Hematopoietic multipotent progenitor cell treated with erythropoietin and hydrocortisone succinate and interleukin-3 and kit ligand, for 6 days (in vitro differentiated cells): ENCODE measurements at regions not wholly inside any gene's neighbourhood (a gene's known extent, or its start where the extent isn't known, plus 50 kb on each side); places are given as distances from the start of the nearest gene placed in this dataset.
A peak's percentile ranks its signal among the peaks of the same experiment; 100 is the strongest.

Experiments used
- DNase-seq: peaks from one replicate; pipeline ENCODE4 v3.0.0-alpha.2; 2015

DNA sequence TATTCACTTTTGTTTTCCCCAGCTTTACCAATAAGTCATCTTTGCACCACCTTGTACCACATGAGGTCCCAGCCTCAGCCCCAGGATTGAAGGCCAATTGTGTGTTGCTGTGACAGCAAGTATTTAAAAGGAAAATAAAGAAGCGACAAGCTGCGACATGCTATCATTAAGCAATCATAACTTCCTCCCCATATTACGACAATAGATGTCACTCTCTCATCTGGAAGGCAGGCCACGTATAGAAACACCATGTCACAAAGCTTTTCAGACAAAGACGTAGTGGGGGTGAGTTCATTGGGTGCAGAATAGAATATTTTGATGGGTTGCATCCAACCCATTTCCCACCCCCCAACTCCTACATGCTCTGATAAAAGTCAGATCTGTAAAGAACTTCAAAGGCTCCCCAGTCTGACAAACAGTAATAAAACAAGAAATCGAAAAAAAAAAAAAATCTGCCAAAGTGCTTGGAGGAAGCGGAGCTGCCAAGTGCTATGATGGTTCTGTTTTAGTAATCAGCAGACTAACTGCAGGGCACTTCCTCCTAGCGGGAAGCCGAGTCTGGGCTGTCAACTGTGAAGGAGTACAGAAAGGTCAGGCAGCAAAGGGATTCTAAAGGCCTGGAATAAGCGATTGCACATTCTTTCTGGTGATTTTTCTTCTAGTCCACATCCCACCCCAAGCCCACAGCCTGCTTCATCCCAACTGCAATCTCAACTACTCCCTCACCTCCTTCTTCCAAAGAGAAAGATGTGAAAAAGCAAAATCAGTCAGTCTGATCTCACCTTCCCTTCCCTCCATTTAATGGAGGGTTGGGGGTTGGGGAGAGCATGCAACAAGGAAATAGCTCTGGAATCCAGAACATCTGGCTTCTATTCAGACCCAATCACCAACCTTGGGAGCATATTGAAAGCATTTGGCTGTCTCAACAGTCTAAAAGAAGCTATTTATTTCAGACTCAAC, 131.4 kb upstream of the UBASH3B start:
- peak; percentile 38 for DNase-seq

DNA sequence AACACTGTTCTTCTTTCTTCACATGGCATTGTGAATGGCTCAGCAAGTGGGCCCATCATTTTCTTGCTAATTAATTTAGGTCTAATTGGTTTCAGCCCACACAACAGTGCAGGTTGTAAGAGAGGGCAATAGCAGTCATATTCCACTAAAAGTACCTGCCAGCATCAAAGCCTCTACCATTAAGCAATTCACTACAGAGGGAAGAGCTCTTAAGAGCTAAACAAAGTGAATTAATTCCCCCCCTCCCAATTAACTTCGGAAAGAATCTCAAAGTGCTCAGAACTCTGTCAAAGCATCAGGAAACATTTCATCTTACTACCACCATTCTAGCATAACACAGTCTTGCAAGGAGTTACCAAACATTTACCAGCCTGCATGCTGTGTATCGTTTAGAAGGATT, 133.9 kb upstream of the UBASH3B start:
- DNase-seq = no peak

DNA sequence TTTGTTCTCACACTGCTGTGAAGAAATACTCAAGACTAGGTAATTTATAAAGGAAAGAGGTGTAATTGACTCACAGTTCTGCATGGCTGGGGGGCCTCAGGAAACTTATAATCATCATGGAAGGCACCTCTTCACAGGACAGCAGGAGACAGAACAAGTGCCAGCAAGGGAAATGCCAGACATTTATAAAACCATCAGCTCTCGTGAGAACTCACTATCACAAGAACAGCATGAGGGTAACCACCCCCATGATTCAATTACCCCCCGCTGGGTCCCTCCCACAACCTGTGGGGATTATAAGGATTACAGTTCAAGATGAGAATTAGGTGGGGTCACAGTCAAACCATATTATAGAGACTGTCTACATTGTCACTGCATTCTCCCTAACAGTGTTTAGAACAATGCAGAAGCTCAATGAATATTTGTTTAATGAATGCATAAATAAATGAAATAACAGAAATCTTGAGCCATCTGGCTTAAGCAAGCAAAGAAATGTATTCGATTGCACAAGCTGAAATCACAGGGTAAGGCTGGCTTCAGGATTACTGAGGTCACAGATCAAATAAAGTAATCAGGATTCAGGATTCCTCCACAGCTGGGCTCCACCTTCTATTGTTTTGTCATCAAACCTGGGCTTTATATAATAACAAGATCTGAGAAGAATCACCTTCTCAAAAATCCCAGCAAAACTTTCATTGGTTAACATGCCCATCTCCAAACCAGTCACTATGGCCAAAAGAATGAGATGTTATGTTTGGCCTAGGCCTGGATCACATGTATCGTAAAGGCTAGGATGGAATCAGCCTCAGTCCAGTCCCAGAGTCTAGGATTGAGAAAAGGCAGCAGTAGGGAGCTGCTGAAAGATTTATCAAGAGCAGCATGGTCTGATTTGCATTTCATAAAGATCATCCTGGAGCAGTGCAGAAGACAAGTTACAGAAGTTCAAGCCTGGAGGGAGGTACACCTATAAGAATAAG, 137.8 kb upstream of the UBASH3B start:
- no peak for DNase-seq

DNA sequence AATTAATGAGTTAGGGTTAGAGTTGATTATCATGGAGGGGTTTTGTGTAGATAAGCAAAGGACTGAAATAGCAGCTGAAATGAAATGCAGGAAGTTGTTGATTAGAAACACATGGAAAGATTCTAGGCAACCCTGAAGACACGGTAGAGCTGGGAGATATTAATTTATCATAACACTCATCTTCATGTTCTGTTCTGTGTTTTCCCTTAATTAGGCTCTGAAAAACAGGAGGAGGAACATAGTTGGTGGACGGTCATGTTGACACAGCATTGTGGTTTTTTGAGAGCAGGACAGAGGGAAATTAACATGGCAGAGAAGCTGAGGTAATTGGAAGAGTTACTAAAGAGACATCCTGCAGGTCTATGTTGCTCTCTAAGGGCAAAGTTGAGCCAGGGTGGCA, 138.8 kb upstream of the UBASH3B start:
- no peak for DNase-seq

DNA sequence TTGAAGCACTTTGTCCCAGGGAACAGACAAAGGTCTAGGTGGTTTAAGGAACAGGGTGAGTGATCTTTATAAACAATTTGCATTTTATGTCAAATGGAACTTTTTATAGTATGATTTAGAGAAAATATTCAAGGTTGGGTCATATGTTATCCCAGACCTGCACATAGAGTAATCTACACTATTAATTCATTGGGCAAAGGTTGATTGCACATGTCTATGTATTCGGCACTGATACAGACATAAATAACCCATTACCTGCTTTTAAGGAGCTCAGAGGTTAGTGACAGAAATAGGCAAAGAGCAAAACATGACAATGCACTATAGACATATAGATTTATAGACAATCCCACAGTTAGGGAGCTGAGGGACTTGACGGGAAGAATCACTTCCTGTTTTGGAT, 141.5 kb upstream of the UBASH3B start:
- DNase-seq = no peak

DNA sequence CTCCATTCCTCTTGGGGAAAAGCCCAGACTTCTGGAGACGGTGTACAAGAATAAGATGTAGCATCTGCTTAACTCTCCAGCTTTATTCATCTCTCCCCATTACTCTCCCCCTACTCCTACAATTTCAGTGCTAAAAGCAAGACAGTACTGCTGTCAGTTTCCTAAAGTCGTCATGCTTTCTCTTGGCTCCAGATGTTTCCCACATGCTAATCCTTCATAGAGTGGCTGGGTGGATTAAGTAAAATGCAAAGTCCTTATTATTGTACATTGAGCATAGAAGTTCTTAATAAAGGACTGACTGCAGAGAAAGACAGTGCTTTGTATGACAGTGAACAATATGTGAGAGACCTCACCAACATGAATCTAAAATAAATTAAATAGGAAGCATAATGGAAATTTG, 142.2 kb upstream of the UBASH3B start:
- DNase-seq = no peak

DNA sequence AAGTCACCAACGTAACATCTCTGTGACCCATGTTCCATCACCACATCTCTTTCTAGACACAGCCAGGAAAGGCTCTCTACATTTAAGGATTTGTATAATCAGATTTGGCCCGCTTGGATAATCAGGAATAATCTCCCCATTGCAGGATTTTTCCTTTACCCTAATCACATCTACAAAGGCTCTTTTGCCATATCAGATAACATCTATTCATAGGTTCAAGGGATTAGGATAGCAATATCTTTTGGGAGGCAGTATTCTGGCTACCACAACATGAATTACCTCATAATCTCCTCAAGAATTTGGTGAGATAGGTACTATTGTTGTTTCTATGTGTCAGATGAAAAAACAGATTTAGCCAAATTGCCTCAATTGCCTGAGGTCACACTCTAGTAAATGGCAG, 142.8 kb upstream of the UBASH3B start:
- no peak for DNase-seq

DNA sequence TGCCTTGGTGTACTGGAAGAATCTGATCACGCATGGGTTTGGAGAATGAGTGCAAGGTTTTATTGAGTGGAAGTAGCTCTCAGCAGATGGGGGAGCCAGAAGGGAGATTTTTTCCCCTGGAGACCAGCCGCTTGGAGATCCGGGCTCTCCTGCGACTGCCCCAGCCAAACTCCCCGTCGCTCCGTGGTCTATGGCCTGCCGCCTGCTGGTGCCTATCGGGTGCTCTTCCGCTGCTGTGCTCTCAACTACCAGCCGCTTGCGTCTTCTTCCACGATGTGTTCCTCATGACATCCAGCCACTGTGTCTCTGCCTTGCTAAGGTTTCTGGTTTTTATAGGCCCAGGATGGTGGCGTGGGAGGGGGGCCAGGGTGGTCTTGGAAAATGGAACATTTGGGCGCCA, 145.6 kb upstream of the UBASH3B start:
- DNase-seq = no peak

DNA sequence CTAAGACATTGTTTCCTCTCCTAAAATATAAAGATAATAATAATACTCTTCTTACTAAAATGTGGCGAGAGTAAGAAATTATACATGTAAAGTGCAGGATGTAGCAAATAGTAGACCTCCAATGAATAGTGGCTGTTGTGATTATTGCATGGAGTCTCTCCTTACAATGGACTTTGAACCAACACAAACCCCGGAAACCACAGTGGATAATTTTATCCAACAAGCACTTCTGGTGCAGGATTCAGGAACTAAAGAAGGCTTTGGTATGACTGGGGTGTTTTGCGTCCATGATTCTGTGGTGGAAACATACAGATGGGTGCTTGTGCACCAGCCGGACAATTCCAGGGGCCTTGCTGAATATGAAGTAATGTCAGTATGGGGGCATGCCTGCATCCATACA, 146.4 kb upstream of the UBASH3B start:
- no peak for DNase-seq

DNA sequence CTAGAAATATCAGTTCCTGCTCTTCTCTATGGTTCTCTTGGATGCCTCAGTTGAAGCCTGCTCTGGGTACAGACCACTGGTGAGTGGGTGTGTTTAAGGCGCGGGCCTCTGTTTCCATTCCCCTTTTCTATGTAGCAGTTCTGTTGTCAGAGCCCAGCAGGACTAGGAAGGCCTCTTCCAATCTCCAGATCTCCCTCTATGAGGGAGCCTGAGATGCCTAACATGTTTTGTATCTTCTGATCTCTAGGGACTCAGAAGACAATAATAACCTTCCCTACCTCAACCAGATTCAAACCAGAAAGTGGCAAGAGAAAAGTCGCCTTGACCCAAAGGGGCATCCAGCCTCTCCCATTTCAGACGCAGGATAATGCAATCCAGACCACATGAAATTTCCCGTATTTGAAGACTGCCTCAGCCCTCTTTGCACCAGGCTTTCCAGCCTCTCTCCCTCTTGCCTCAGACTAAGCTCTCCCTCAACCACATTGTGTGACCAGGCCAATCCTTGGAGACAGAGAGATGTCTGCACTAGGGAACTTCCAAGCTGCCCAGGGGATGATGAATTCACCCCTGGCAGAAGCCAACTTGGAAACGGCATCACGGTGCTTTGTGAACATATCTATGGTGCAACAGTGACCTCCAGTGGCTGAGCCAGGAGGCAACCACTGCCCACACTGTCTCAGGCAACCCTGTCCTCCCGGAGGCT, 150.1 kb upstream of the UBASH3B start:
- peak; percentile 83 for DNase-seq

DNA sequence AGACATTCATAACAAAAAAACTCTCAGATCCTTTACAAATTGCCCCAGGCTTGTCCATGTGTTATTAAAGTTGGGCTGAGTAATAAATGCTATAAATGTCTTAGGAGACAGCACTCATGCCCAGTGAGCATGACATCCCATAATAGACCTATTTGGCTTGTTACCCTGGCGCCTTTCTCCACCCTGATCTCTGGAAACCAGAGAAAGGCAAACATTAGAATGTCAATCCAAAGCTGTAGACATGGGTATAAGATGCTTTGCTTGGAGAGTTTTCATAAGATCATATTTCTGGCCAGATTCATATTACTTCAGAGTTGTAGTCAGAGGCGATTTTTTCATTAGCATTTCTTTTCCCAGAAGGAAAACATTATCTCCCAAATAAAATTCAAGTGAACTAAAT, 161.3 kb upstream of the UBASH3B start:
- DNase-seq = no peak

DNA sequence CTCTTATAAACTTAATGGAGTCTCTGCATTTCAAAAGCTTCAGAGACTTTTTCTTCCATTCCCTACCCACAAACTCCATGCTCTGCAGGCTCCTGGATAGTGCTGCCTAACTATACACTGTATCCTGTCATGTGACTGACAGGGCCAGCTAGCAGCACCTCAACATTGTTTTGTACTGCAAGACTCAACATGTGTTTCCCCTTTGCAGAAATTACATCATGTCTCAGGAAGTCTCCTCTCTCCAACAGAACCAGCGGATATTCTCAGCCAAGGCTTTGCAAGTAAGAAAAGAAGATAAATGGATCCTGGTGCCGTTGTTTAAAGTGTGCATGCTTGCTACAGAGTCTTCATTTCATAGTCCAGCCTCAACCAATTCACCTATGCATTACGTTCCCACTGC, 164.0 kb upstream of the UBASH3B start:
- DNase-seq = peak; percentile 35

DNA sequence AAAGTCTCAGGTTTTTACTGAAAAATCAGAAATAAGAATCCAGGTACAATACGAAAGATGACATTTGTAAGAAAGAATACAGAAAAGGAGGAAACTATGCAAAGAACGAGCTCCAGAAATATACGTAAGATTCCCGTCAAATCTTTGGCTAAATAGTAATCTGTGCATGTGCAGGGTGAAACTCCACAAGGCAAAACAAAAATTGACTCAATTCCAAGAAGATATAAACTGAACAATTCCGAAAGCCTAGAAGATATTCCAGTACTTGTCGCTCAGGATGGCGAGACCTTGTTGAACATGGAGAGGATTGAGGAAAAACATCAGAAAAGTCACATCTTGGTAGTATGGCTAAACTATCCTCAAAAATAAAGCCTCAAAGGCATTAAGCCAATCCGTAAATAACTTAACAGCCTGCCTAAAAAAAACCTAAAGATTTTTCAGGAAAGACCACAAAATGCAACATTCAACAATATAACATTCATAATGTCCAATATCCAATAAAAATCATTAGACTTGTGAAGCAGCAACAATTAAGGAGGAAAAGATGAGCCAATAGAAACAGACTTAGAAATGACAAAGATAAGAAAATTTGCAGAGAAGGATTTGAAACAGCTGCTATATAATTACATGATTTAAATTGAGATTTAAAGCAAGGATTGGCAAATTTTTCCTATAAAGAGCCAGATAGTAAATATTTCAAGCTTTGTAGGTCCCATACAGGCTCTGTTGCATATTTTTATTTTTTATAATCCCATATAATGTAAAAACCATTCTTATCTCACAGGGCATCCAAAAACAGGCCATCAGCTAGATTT, 166.4 kb upstream of the UBASH3B start:
- no peak for DNase-seq

DNA sequence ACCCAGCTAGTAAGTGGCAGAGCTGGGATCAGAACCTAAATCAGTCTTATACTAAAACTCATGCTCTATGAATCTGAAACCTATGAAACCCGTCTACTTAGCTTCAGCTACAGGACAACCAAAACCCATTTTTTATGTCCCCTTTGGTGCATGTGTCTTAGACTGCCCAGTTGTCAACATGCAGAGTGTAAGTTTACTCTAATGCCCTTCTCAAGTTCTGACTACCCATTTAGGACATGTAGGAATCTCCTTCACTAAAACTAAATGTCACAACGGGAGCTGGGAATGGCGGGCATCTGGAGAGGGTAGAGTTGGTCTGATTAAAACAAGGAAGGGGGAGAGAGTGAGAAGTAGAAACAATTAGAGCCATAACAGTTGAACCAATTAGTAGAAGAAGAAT, 167.9 kb upstream of the UBASH3B start:
- no peak for DNase-seq

DNA sequence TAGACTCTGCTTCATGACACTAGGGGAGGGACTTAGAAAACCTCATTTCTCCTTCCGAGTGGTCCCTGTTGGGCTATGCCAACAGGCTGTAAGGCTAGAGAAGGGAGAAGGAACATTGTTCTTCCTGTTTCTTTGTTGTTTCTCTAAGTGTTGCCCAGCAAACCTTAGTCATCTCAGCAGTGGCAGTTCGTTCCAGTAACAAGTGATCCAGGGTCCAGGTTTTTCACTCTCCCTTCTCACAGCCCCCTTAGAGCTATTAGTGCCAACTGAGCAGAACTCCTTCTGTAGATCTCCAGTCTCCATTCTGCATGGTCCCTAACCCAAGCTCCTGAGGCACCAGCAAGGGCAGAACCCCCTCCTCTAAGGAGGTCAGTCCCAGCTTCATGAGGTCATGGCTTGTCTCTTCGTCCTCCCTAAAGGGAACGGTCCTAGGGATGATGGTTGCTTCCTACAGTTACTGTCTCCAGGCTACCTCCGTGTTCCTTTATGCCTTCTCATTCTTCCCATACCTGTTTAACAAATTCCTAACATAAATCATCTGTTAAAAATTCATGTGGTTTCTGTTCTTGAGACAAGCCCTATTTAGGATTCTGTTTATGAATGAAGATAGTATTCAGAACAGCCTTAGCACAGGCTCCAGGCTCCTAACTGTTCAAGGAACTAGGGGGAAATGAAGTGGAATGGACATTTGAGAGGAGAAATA, 168.6 kb upstream of the UBASH3B start:
- DNase-seq = peak; percentile 14

DNA sequence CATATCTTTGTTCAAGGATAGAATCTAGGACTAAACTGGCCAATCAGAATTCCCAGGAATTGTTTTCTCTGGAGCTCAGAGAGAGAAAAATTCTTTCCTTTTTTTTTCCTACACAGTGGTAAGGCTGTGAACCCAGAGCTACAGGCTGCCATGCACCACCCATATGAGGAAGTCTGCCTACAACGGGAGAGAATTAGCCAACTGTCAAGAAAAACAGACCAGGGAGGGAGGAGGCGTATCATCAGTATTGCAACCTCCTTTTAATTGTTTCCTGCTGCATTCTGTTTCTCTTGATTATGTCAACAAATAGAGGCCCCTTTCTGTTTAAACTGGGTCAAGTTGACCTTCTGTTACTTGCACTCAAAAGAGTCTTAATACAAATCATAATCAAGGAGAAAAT, 176.5 kb upstream of the UBASH3B start:
- DNase-seq = peak; percentile 16

DNA sequence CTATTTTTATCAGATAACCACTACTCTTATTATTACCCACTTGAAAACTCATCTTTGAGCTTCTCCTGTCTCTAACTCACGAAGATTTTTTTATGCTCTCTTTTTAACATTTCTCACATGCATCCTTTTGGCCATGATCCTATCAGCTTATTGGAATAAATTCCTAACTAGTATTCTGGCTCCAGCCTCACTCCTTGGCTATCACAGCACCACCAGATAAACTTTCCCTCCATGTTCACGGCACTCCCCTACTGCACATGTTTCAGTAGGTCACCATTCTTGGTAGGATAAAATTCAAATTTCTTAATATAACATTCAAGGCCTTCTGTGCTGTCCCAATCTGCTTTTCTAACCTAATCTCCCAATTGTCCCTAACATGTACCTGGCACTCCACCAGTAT, 186.6 kb upstream of the UBASH3B start:
- DNase-seq = no peak

DNA sequence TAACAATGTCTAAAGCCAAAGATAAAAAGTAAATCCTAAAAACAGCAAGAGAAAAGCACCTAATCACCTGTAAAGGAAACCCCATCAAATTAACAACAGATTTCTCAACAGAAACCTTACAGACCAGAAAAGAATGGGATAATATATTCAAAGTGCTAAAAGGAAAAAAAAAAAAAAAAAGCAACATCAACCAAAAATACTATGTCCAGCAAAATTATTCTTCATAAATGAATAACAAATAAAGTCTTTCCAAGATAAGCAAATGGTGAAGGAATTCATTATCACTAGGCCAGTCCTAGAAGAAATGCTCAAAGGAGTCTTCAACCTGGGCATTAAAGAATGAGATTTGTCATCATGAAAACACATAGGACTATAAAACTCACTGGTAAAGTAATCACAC, 192.0 kb upstream of the UBASH3B start:
- no peak for DNase-seq

DNA sequence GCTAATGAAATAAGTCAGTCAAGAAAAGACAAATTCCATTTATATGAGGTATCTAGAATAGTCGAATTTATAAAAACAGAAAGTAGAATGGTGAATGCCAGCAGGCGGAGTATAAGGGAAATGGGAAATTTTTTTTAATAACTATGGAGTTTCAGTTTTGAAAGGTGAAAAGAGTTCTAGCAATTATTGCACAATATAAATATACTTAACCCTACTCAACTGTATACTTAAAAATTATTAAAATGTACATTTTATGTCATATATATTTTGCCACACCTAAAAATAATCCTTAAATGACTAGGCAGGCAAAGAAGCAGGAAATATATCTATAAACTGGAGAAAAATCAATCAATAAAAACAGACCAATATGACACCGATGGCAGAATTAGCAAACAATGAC, 196.5 kb upstream of the UBASH3B start:
- no peak for DNase-seq

DNA sequence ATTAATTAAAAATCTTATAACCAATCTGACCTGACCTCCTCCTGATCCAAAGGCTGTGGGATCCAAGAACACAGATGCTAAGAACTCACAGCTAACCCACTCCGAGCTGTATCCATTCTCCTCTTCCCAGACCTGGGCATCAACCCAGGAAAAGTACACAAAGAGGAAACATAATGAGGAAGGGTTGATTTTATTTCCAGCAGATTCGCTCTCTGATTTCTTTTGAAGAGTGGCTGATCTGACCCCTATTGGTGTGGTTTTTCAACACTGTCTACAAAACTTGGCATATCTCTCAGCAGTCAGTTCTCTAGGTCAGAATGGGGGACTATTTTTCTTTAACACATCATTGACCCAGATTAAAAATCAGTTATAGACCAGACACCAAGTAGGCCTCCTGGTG, 201.9 kb upstream of the UBASH3B start:
- DNase-seq = no peak

DNA sequence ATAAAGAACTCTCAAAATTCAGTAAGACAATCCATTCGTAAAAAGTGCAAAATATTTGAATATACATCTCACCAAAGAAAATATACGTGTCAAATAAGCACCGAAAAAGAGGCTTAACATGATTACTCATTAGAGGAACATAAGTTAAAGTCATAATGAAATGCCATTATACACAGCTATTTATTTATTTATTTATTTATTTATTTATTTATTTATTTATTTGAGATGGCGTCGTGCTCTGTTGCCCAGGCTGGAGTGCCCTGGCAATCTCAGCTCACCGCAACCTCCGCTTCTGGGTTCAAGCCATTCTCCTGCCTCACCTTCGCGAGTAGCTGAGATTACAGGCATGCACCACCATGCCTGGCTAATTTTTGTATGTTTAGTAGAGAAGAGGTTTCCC, 203.6 kb upstream of the UBASH3B start:
- DNase-seq = no peak

DNA sequence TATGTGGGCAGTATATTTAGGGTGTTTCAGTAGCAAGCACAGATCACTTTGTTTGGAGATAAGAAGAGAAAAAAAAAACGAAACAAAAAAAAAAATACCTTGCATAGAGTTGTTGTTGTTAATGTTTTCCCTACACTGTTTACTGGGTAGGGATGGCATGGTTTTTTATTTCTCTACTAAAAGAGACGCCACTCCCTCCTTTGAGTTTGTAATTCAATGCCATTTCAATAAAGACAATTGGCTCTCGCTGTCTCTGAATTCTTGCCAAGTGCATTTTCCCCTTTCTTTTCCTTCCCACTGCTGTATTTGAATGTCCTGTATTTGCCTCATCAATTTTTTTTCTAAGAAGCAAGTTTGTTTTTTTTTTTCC, 213.9 kb upstream of the UBASH3B start:
- no peak for DNase-seq
